ENCODE measurements at regions not wholly inside any gene's neighbourhood (a gene's known extent, or its start where the extent isn't known, plus 50 kb on each side); places are given as distances from the start of the nearest gene placed in this dataset.

GRCh38 chr2:56444339-56444738 is 260.5 kb downstream of the CCDC85A start:
- H3K27ac Mint-ChIP-seq (ENCODE audit: unreplicated experiment): no peak overlapping the region
- no peak for TF ChIP-seq CTCF (IDR thresholded peaks at IDR 0.05; ENCODE audit: unreplicated experiment)
- H3K9me3 Mint-ChIP-seq (ENCODE audit: unreplicated experiment): no peaks in the 10 kb centered on the region
- no peaks in the 10 kb centered on the region for H3K36me3 Mint-ChIP-seq (ENCODE audit: low read depth, unreplicated experiment)
- H3K4me3 Mint-ChIP-seq (ENCODE audit: unreplicated experiment): no peak overlapping the region
- H3K4me1 Mint-ChIP-seq (ENCODE audit: unreplicated experiment): peaks cover 13% of the 10 kb centered on the region
- DNase-seq (ENCODE audit: low spot score): no peak
- H3K27me3 Mint-ChIP-seq (ENCODE audit: unreplicated experiment): no peaks in the 10 kb centered on the region

GRCh38 chr2:56448403-56449001 is 264.7 kb downstream of the CCDC85A start:
- Mint-ChIP-seq H3K4me1 (ENCODE audit: unreplicated experiment) (peaks cover 16% of the 10 kb centered on the region), H3K27ac (ENCODE audit: unreplicated experiment) (no peak overlapping the region), H3K36me3 (ENCODE audit: low read depth, unreplicated experiment) (no peaks in the 10 kb centered on the region), H3K4me3 (ENCODE audit: unreplicated experiment) (no peak overlapping the region), H3K27me3 (ENCODE audit: unreplicated experiment) (no peaks in the 10 kb centered on the region), H3K9me3 (ENCODE audit: unreplicated experiment) (no peaks in the 10 kb centered on the region)
- TF ChIP-seq CTCF (IDR thresholded peaks at IDR 0.05; ENCODE audit: unreplicated experiment): no peak
- no peak for DNase-seq (ENCODE audit: low spot score)

- TF ChIP-seq CTCF (IDR thresholded peaks at IDR 0.05; ENCODE audit: unreplicated experiment): no peak
- Mint-ChIP-seq H3K4me1 (ENCODE audit: unreplicated experiment) (peaks cover 16% of the 10 kb centered on the region), H3K27ac (ENCODE audit: unreplicated experiment) (no peak overlapping the region), H3K4me3 (ENCODE audit: unreplicated experiment) (no peak overlapping the region), H3K27me3 (ENCODE audit: unreplicated experiment) (no peaks in the 10 kb centered on the region), H3K9me3 (ENCODE audit: unreplicated experiment) (no peaks in the 10 kb centered on the region), H3K36me3 (ENCODE audit: low read depth, unreplicated experiment) (no peaks in the 10 kb centered on the region)
- DNase-seq (ENCODE audit: low spot score): no peak
These were observed 265.2 kb downstream of the CCDC85A start for GRCh38 chr2:56449002-56449431.

GRCh38 chr2:56449449-56449860 is 265.7 kb downstream of the CCDC85A start:
- no peak overlapping the region for H3K27ac Mint-ChIP-seq (ENCODE audit: unreplicated experiment)
- H3K4me1 Mint-ChIP-seq (ENCODE audit: unreplicated experiment): peaks cover 13% of the 10 kb centered on the region
- H3K27me3 Mint-ChIP-seq (ENCODE audit: unreplicated experiment): no peaks in the 10 kb centered on the region
- H3K4me3 Mint-ChIP-seq (ENCODE audit: unreplicated experiment): no peak overlapping the region
- no peak for DNase-seq (ENCODE audit: low spot score)
- TF ChIP-seq CTCF (IDR thresholded peaks at IDR 0.05; ENCODE audit: unreplicated experiment): no peak
- H3K9me3 Mint-ChIP-seq (ENCODE audit: unreplicated experiment): no peaks in the 10 kb centered on the region
- no peaks in the 10 kb centered on the region for H3K36me3 Mint-ChIP-seq (ENCODE audit: low read depth, unreplicated experiment)

- no peaks in the 10 kb centered on the region for H3K9me3 Mint-ChIP-seq (ENCODE audit: unreplicated experiment)
- no peaks in the 10 kb centered on the region for H3K36me3 Mint-ChIP-seq (ENCODE audit: low read depth, unreplicated experiment)
- no peak overlapping the region for H3K27ac Mint-ChIP-seq (ENCODE audit: unreplicated experiment)
- no peak for DNase-seq (ENCODE audit: low spot score)
- H3K27me3 Mint-ChIP-seq (ENCODE audit: unreplicated experiment): no peaks in the 10 kb centered on the region
- peaks cover 11% of the 10 kb centered on the region for H3K4me1 Mint-ChIP-seq (ENCODE audit: unreplicated experiment)
- no peak for TF ChIP-seq CTCF (IDR thresholded peaks at IDR 0.05; ENCODE audit: unreplicated experiment)
- no peak overlapping the region for H3K4me3 Mint-ChIP-seq (ENCODE audit: unreplicated experiment)
These were observed 266.3 kb downstream of the CCDC85A start for GRCh38 chr2:56450047-56450446.
